ENCODE measurements at regions not wholly inside any gene's neighbourhood (a gene's known extent, or its start where the extent isn't known, plus 50 kb on each side); places are given as distances from the start of the nearest gene placed in this dataset.

- TF ChIP-seq POLR2A (IDR thresholded peaks at IDR 0.05; ENCODE audit: low read depth, low read length) = no peak
- TF ChIP-seq TAF1 (IDR thresholded peaks at IDR 0.05; ENCODE audit: low read depth, low read length) = no peak
These were observed 151.3 kb upstream of the SP4 start for GRCh38 chr7:21276471-21277035.

All from GM12891 (cell line).